Activated naive CD4-positive, alpha-beta T cell treated with anti-CD3 and anti-CD28 coated beads for 36 hours (primary cell): ENCODE measurements at regions not wholly inside any gene's neighbourhood (a gene's known extent, or its start where the extent isn't known, plus 50 kb on each side); places are given as distances from the start of the nearest gene placed in this dataset.

Experiments used
- CTCF ChIA-PET: fragments of 350-600 bp; sonication (Branson Sonifier 250); formaldehyde crosslinking; loops from one replicate; lab custom pipeline; 2021; ENCODE audit warnings: antibody characterized with exemption; lab: Charles Lee
- DNase-seq: peaks from one replicate; pipeline ENCODE4 v3.0.0-alpha.2; 2020
- H3K27ac Mint-ChIP-seq: one replicate; pipeline ENCODE4 v1.8.0; 2021; ENCODE audit warnings: mild to moderate bottlenecking, mixed read lengths
- H3K27me3 Mint-ChIP-seq: one replicate; pipeline ENCODE4 v1.8.0; 2021; ENCODE audit warnings: low read depth, mixed read lengths
- H3K36me3 Mint-ChIP-seq: one replicate; pipeline ENCODE4 v1.8.0; 2021; ENCODE audit warnings: low read depth, mixed read lengths
- H3K4me1 Mint-ChIP-seq: one replicate; pipeline ENCODE4 v1.8.0; 2021; ENCODE audit warnings: low read depth, mixed read lengths
- H3K4me3 Mint-ChIP-seq: one replicate; pipeline ENCODE4 v1.8.0; 2021; ENCODE audit warnings: mild to moderate bottlenecking, moderate library complexity, mixed read lengths
- H3K9me3 Mint-ChIP-seq: one replicate; pipeline ENCODE4 v1.8.0; 2021; ENCODE audit warnings: mixed read lengths
- intact Hi-C: fragments of 100-400 bp; cut with micrococcal nuclease; formaldehyde crosslinking; loops from one replicate; pipeline ENCODE4 v1.15.1; 2023

DNA sequence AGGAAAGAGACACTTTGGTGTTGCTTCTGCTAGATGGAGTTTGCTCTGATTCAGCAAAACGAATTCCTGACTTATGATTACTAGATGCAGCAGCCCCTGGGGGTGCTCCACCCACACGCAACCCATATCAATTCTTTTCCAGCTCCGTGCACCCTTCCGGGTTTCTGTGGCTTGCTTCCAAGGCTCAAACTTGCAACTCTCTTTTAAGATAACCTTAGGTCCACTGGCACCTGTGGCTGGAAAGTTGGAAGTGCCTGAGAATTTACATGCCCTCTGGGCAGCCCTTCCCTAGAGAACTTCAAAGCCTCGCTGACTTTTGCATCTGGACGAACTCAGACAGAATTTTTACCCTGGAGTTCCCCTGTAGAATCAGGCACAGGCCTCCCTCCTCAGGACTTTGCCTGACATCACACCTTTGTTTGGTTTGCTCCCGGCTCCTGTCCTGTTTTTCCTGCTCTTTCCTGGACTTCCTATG, 224.9 kb downstream of the SNX18 start:
- H3K27ac Mint-ChIP-seq, result no peak overlapping the region
- H3K9me3 Mint-ChIP-seq, result no peaks in the 10 kb centered on the region
- no peak overlapping the region for H3K4me3 Mint-ChIP-seq
- no peaks in the 10 kb centered on the region for H3K27me3 Mint-ChIP-seq
- CTCF ChIA-PET, result no interaction called here
- DNase-seq, result no peak
- H3K36me3 Mint-ChIP-seq, result no peaks in the 10 kb centered on the region
- intact Hi-C loops, result loop anchor here (5.0 to 10.0 kb wide), 2 partner anchors 295 to 428 kb away; partner anchors contain the start of gene ARL15
- peaks cover 15% of the 10 kb centered on the region for H3K4me1 Mint-ChIP-seq

GRCh38 chr5:54741711-54742110, 224.2 kb downstream of the SNX18 start:
- no peak overlapping the region for H3K27ac Mint-ChIP-seq
- peaks cover 15% of the 10 kb centered on the region for H3K4me1 Mint-ChIP-seq
- H3K36me3 Mint-ChIP-seq, result no peaks in the 10 kb centered on the region
- CTCF ChIA-PET, result no interaction called here
- no peak for DNase-seq
- intact Hi-C loops, result loop anchor here (5.0 to 10.0 kb wide), 2 partner anchors 296 to 427 kb away; partner anchors contain the start of gene ARL15
- H3K4me3 Mint-ChIP-seq, result no peak overlapping the region
- no peaks in the 10 kb centered on the region for H3K9me3 Mint-ChIP-seq
- no peaks in the 10 kb centered on the region for H3K27me3 Mint-ChIP-seq

DNA sequence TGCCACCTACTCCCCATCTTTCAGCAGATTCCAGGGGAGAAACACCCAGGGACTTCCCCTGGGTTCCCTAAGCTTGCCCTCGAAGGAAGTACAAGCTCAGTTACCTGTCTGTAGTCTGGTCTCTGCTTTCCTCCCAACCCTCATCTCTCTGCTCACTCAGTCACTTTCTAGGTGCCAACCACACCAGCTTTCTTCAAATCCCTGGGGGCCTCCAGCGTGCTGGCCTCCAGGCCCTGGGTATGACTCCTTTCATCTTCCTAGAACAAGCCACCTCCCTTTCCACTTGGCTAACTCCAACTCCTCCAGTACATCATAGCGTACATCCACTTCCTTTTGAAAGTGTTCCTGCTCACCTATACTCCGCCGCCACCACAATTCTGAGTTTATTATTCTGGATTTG, 222.6 kb downstream of the SNX18 start:
- DNase-seq, result no peak
- no peak overlapping the region for H3K4me3 Mint-ChIP-seq
- intact Hi-C loops, result loop anchor here (5.0 to 10.0 kb wide), 2 partner anchors 297 to 425 kb away; partner anchors contain the start of gene ARL15
- no peaks in the 10 kb centered on the region for H3K9me3 Mint-ChIP-seq
- CTCF ChIA-PET, result interaction anchor here (0.6 kb wide), 1 partner anchor 256 kb away, joined by 3 read pairs; no protein-coding TSS in a partner anchor
- no peak overlapping the region for H3K27ac Mint-ChIP-seq
- H3K36me3 Mint-ChIP-seq, result no peaks in the 10 kb centered on the region
- H3K4me1 Mint-ChIP-seq, result peaks cover 15% of the 10 kb centered on the region
- H3K27me3 Mint-ChIP-seq, result no peaks in the 10 kb centered on the region

GRCh38 chr5:54739371-54739770, 221.8 kb downstream of the SNX18 start:
- DNase-seq, result no peak
- Mint-ChIP-seq H3K4me3 (no peak overlapping the region), H3K9me3 (no peaks in the 10 kb centered on the region), H3K36me3 (no peaks in the 10 kb centered on the region), H3K4me1 (peaks cover 12% of the 10 kb centered on the region), H3K27me3 (no peaks in the 10 kb centered on the region), H3K27ac (no peak overlapping the region)
- CTCF ChIA-PET, result no interaction called here
- intact Hi-C loops, result no loop called here

DNA sequence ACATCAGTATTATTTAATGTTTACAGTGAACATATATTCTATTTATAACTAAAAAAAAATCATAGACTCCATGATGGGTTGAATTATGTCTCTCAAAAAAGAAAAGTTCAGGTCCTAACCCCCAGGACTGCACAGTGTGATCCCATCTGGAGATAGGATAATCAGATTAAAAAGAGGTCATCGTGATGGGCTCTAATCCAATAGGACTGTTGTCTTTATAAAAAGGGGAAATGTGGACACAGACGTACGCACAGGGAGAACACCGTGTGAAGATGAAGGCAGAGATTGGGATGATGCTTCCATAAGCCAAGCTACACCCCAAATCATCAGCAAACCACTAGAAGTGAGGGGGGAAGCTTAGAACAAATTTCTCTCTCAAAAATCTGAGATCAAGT, 221.4 kb downstream of the SNX18 start:
- DNase-seq, result no peak
- no peak overlapping the region for H3K27ac Mint-ChIP-seq
- CTCF ChIA-PET, result no interaction called here
- intact Hi-C loops, result no loop called here
- no peaks in the 10 kb centered on the region for H3K36me3 Mint-ChIP-seq
- no peaks in the 10 kb centered on the region for H3K9me3 Mint-ChIP-seq
- H3K4me1 Mint-ChIP-seq, result peaks cover 8% of the 10 kb centered on the region
- no peak overlapping the region for H3K4me3 Mint-ChIP-seq
- no peaks in the 10 kb centered on the region for H3K27me3 Mint-ChIP-seq

- H3K4me3 Mint-ChIP-seq, result no peak overlapping the region
- no peaks in the 10 kb centered on the region for H3K27me3 Mint-ChIP-seq
- peaks cover 4% of the 10 kb centered on the region for H3K4me1 Mint-ChIP-seq
- CTCF ChIA-PET, result no interaction called here
- no peaks in the 10 kb centered on the region for H3K9me3 Mint-ChIP-seq
- no peaks in the 10 kb centered on the region for H3K36me3 Mint-ChIP-seq
- no peak overlapping the region for H3K27ac Mint-ChIP-seq
- no peak for DNase-seq
- intact Hi-C loops, result no loop called here
Observed at GRCh38 chr5:54738118-54738972, 220.8 kb downstream of the SNX18 start.

DNA sequence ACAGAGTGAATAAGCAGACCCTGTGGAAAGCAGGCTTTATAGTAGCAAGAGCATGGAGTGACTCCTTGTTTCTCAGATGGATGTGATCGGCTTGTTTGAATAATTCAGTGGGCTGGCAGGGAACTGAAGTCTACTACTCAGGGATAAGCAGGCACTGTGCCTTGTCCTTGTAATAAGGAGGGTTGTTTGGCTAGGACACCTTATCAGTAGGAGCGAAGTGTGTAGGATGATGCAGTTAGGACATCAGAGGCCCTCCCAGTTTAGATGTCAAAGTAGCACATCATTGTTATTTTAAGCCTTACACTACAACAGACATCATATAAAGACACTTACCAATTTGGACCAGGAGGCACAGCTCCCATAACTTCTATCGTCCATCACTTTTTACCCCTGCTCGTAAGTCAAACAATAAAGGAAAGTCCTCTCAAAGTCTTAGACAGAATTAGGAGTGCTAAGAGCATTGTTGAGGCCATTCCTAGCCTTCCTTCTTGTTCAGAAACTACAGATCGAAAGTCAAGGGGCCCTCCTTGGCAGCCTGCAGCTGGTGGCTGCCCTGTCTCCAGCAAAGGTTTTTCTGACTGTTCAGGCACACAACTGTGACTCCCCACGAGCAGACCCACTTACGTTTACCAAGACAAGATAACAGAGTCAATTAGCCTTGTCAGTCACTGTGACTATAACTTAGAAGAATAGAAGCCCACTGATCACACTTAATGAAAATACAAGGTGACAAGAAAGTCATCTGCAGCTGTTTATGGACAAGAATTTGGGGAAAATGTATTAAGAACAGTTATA, 218.6 kb downstream of the SNX18 start:
- no peaks in the 10 kb centered on the region for H3K27me3 Mint-ChIP-seq
- CTCF ChIA-PET, result no interaction called here
- H3K27ac Mint-ChIP-seq, result no peak overlapping the region
- H3K4me1 Mint-ChIP-seq, result peaks cover 4% of the 10 kb centered on the region
- H3K36me3 Mint-ChIP-seq, result no peaks in the 10 kb centered on the region
- H3K9me3 Mint-ChIP-seq, result no peaks in the 10 kb centered on the region
- H3K4me3 Mint-ChIP-seq, result no peak overlapping the region
- intact Hi-C loops, result no loop called here
- no peak for DNase-seq

DNA sequence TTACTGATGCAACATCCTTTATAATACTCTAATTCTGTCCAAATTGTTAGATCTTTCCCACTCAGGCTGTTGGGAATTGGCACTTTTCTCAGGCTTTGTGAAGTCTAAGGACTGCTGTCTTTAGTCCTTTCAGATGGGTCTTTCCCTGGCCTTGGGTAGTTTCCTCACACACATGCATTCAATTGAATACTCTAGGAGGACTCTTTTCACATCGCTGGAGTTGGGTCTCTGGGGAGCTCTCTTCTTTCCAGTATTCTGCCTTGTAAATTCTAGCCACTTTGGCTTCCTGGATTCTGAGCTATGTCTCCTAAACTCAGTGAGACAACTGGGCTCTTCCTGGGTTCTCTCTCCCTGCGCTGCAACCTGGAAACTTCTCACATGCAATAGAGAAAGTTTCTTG, 215.5 kb downstream of the SNX18 start:
- CTCF ChIA-PET, result no interaction called here
- intact Hi-C loops, result no loop called here
- H3K27me3 Mint-ChIP-seq, result no peaks in the 10 kb centered on the region
- no peak for DNase-seq
- H3K4me1 Mint-ChIP-seq, result no peaks in the 10 kb centered on the region
- H3K36me3 Mint-ChIP-seq, result no peaks in the 10 kb centered on the region
- H3K9me3 Mint-ChIP-seq, result no peaks in the 10 kb centered on the region
- no peak overlapping the region for H3K4me3 Mint-ChIP-seq
- H3K27ac Mint-ChIP-seq, result no peak overlapping the region

GRCh38 chr5:54732108-54732507, 214.5 kb downstream of the SNX18 start:
- CTCF ChIA-PET, result no interaction called here
- no peaks in the 10 kb centered on the region for H3K36me3 Mint-ChIP-seq
- intact Hi-C loops, result no loop called here

GRCh38 chr5:54728588-54728915, 211.0 kb downstream of the SNX18 start:
- Mint-ChIP-seq H3K4me3 (no peak overlapping the region), H3K27me3 (no peaks in the 10 kb centered on the region), H3K36me3 (no peaks in the 10 kb centered on the region), H3K27ac (no peak overlapping the region), H3K4me1 (no peaks in the 10 kb centered on the region), H3K9me3 (no peaks in the 10 kb centered on the region)
- CTCF ChIA-PET, result no interaction called here
- no peak for DNase-seq
- intact Hi-C loops, result no loop called here

More at GRCh38 chr5:54732108-54732507, 214.5 kb downstream of the SNX18 start:
- H3K4me1 Mint-ChIP-seq, result no peaks in the 10 kb centered on the region
- H3K9me3 Mint-ChIP-seq, result no peaks in the 10 kb centered on the region
- no peak for DNase-seq
- no peak overlapping the region for H3K4me3 Mint-ChIP-seq
- no peaks in the 10 kb centered on the region for H3K27me3 Mint-ChIP-seq
- no peak overlapping the region for H3K27ac Mint-ChIP-seq

DNA sequence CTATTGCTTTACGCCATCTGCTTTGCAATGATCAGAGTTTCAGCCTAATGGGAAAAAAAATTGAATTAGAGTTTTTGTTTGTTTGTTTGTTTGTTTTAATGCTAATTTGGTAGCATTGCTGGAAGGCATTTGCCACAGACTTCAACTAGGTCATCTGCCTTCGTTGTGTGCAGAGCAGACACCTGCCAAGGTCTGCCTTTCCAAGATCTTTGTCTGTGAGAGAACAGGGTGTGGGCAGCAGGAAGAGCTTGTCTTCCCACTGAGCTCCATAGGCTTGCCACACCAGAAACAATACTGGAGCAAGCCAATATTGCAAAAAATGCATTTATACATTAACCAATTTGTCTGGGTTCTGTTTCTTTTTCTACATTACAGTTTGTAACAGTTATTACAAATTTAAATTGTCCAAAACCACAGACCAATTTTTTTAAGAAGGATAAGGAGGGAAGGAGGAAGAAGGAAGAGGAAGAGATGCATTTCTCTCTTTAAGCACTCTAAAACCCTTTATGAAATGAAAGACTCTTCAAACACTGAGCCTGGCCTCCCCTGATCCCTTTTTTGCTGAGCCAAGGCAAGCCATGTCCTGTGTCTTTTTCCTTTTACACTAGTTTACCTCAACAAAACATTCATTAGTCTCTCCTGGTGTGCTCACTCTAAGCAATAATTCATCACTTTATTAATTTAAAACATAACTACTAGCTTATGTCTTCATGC, 210.5 kb downstream of the SNX18 start:
- H3K27ac Mint-ChIP-seq, result no peak overlapping the region
- no peaks in the 10 kb centered on the region for H3K36me3 Mint-ChIP-seq
- DNase-seq, result no peak
- CTCF ChIA-PET, result no interaction called here
- H3K9me3 Mint-ChIP-seq, result no peaks in the 10 kb centered on the region
- H3K27me3 Mint-ChIP-seq, result no peaks in the 10 kb centered on the region
- no peak overlapping the region for H3K4me3 Mint-ChIP-seq
- H3K4me1 Mint-ChIP-seq, result no peaks in the 10 kb centered on the region
- intact Hi-C loops, result no loop called here
